ENCODE measurements at regions not wholly inside any gene's neighbourhood (a gene's known extent, or its start where the extent isn't known, plus 50 kb on each side); places are given as distances from the start of the nearest gene placed in this dataset.

- DNase-seq = no peak
These were observed 714.9 kb downstream of the ADGRL2 start for GRCh38 chr1:82515650-82516049.

GRCh38 chr1:82511441-82511840 lies 710.7 kb downstream of the ADGRL2 start:
- DNase-seq = no peak

GRCh38 chr1:82510431-82510830 lies 709.7 kb downstream of the ADGRL2 start:
- DNase-seq = no peak

GRCh38 chr1:82507011-82507410 lies 706.3 kb downstream of the ADGRL2 start:
- no peak for DNase-seq

- DNase-seq = no peak
These were observed 703.1 kb downstream of the ADGRL2 start for GRCh38 chr1:82503822-82504221.

GRCh38 chr1:82499022-82499421 lies 698.3 kb downstream of the ADGRL2 start:
- DNase-seq = no peak

GRCh38 chr1:82494117-82494516 lies 693.4 kb downstream of the ADGRL2 start:
- no peak for DNase-seq

GRCh38 chr1:82492159-82492558 lies 691.4 kb downstream of the ADGRL2 start:
- no peak for DNase-seq

GRCh38 chr1:82491301-82492048 lies 690.7 kb downstream of the ADGRL2 start:
- DNase-seq = no peak

GRCh38 chr1:82487778-82488177 lies 687.0 kb downstream of the ADGRL2 start:
- no peak for DNase-seq

- DNase-seq = no peak
These were observed 686.2 kb downstream of the ADGRL2 start for GRCh38 chr1:82486969-82487368.

- DNase-seq = no peak
These were observed 685.7 kb downstream of the ADGRL2 start for GRCh38 chr1:82486468-82486867.

- DNase-seq = no peak
These were observed 685.0 kb downstream of the ADGRL2 start for GRCh38 chr1:82485591-82486369.

GRCh38 chr1:82483146-82483545 lies 682.4 kb downstream of the ADGRL2 start:
- DNase-seq = no peak

GRCh38 chr1:82478916-82479315 lies 678.2 kb downstream of the ADGRL2 start:
- no peak for DNase-seq

- no peak for DNase-seq
These were observed 671.9 kb downstream of the ADGRL2 start for GRCh38 chr1:82472489-82473131.

- DNase-seq = no peak
These were observed 666.2 kb downstream of the ADGRL2 start for GRCh38 chr1:82466891-82467290.

GRCh38 chr1:82466416-82466815 lies 665.7 kb downstream of the ADGRL2 start:
- DNase-seq = no peak

GRCh38 chr1:82465024-82465423 lies 664.3 kb downstream of the ADGRL2 start:
- no peak for DNase-seq

GRCh38 chr1:82464362-82465001 lies 663.7 kb downstream of the ADGRL2 start:
- no peak for DNase-seq

GRCh38 chr1:82463951-82464350 lies 663.2 kb downstream of the ADGRL2 start:
- no peak for DNase-seq

GRCh38 chr1:82462366-82462765 lies 661.6 kb downstream of the ADGRL2 start:
- DNase-seq = no peak

- no peak for DNase-seq
These were observed 654.6 kb downstream of the ADGRL2 start for GRCh38 chr1:82455342-82455741.
